ENCODE measurements at regions not wholly inside any gene's neighbourhood (a gene's known extent, or its start where the extent isn't known, plus 50 kb on each side); places are given as distances from the start of the nearest gene placed in this dataset.

GRCh38 chr7:18444826-18445225 lies 50.7 kb upstream of the HDAC9 start:
- TF ChIP-seq EZH2 (IDR thresholded peaks at IDR 0.05; ENCODE audit: insufficient read depth, poor library complexity, severe bottlenecking) (no peak), EZH2phosphoT487 (IDR thresholded peaks at IDR 0.05; ENCODE audit: insufficient read depth, low read depth) (no peak)
